ENCODE measurements at regions not wholly inside any gene's neighbourhood (a gene's known extent, or its start where the extent isn't known, plus 50 kb on each side); places are given as distances from the start of the nearest gene placed in this dataset.

GRCh38 chr5:134462761-134463160 is 51.1 kb upstream of the CDKN2AIPNL start:
- no peak for TF ChIP-seq CTCF (IDR thresholded peaks at IDR 0.05 in 2 of 3, conservative IDR thresholded peaks at IDR 0.05 in 1 of 3; ENCODE audit: borderline replicate concordance in 1 of 3, insufficient read depth in 1 of 3, low read depth in 2 of 3, low read length in 2 of 3)
- no peak for TF ChIP-seq MAX (IDR thresholded peaks at IDR 0.05)
- no peak for TF ChIP-seq EZH2 (IDR thresholded peaks at IDR 0.05)
- no peak for TF ChIP-seq SP1 (IDR thresholded peaks at IDR 0.05; ENCODE audit: low read depth)
- TF ChIP-seq POLR2AphosphoS5 (IDR thresholded peaks at IDR 0.05; ENCODE audit: low read depth, low read length), result no peak
- TF ChIP-seq ZNF274 (IDR thresholded peaks at IDR 0.05; ENCODE audit: low read depth, low read length), result no peak
- TF ChIP-seq SRF (IDR thresholded peaks at IDR 0.05; ENCODE audit: low read depth), result no peak
